ENCODE measurements at regions not wholly inside any gene's neighbourhood (a gene's known extent, or its start where the extent isn't known, plus 50 kb on each side); places are given as distances from the start of the nearest gene placed in this dataset.

GRCh38 chr4:187021436-187022205 lies 298.0 kb upstream of the FAT1 start:
- intact Hi-C loops (cut with DNase I, micrococcal nuclease) = no loop called here
- Histone ChIP-seq H3K27ac (ENCODE audit: low read depth in 1 of 2, low read length in 2 of 2) (no peak overlapping the region), H3K4me1 (ENCODE audit: insufficient read depth, low read length) (no peaks in the 10 kb centered on the region), H3K9me3 (ENCODE audit: control insufficient read depth in 1 of 2, insufficient read depth in 1 of 2, low read length in 2 of 2) (peaks cover 0 to 11% of the 10 kb centered on the region in 2 experiments), H3K27me3 (ENCODE audit: control insufficient read depth in 1 of 2, insufficient read depth in 2 of 2, low read length in 2 of 2) (no peaks in the 10 kb centered on the region), H3K36me3 (ENCODE audit: insufficient read depth, low read length) (no peaks in the 10 kb centered on the region), H3K4me3 (ENCODE audit: low read length) (no peak overlapping the region)
- H3K36me3 Mint-ChIP-seq (ENCODE audit: low read depth) = no peaks in the 10 kb centered on the region
- H3K27ac Mint-ChIP-seq = no peak overlapping the region
- no peak overlapping the region for H3K4me3 Mint-ChIP-seq
- ChIA-PET POLR2A (no interaction called here), CTCF (no interaction called here)
- no peaks in the 10 kb centered on the region for H3K27me3 Mint-ChIP-seq
- peaks cover 2% of the 10 kb centered on the region for H3K9me3 Mint-ChIP-seq
- no peak for DNase-seq
- TF ChIP-seq, protein P1, sequence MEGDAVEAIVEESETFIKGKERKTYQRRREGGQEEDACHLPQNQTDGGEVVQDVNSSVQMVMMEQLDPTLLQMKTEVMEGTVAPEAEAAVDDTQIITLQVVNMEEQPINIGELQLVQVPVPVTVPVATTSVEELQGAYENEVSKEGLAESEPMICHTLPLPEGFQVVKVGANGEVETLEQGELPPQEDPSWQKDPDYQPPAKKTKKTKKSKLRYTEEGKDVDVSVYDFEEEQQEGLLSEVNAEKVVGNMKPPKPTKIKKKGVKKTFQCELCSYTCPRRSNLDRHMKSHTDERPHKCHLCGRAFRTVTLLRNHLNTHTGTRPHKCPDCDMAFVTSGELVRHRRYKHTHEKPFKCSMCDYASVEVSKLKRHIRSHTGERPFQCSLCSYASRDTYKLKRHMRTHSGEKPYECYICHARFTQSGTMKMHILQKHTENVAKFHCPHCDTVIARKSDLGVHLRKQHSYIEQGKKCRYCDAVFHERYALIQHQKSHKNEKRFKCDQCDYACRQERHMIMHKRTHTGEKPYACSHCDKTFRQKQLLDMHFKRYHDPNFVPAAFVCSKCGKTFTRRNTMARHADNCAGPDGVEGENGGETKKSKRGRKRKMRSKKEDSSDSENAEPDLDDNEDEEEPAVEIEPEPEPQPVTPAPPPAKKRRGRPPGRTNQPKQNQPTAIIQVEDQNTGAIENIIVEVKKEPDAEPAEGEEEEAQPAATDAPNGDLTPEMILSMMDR (IDR thresholded peaks at IDR 0.05) = no peak
- no peak for ATAC-seq (ENCODE audit: poor library complexity)
- no peaks in the 10 kb centered on the region for H3K4me1 Mint-ChIP-seq (ENCODE audit: low read depth)

DNA sequence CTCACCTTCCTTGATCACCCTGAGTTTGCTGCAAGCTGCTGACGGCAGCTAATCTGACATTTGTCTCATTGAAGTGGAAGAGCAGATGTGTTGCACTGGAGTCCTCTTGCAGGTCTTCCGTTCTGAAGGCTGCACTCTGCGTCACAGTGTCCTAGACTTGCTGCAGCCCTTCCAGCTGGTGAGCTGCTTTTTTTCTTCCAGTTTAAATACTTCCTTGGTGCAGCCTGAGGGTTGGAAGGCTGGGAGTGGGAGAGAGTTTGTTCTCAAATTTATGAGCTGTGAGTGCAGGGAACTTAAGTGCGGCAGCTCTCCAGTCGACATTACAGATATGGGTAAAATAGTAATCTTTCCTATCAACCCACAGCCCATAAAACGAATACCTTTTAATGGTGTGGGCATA lies 303.6 kb upstream of the FAT1 start:
- CTCF ChIA-PET = no interaction called here
- Mint-ChIP-seq H3K9me3 (peaks cover 13% of the 10 kb centered on the region), H3K36me3 (ENCODE audit: low read depth) (no peaks in the 10 kb centered on the region), H3K27me3 (no peaks in the 10 kb centered on the region), H3K27ac (no peak overlapping the region), H3K4me1 (ENCODE audit: low read depth) (no peaks in the 10 kb centered on the region), H3K4me3 (no peak overlapping the region)
- DNase-seq (no peak), ATAC-seq (ENCODE audit: poor library complexity) (no peak)
- TF ChIP-seq, protein P1 (IDR thresholded peaks at IDR 0.05) = no peak
- H3K4me1 ChIP-seq (ENCODE audit: insufficient read depth, low read length) = no peaks in the 10 kb centered on the region
- H3K4me3 ChIP-seq (ENCODE audit: low read length) = no peak overlapping the region
- H3K27me3 ChIP-seq (ENCODE audit: control insufficient read depth in 1 of 2, insufficient read depth in 2 of 2, low read length in 2 of 2) = no peaks in the 10 kb centered on the region
- no peak overlapping the region for H3K27ac ChIP-seq (ENCODE audit: low read depth in 1 of 2, low read length in 2 of 2)
- H3K36me3 ChIP-seq (ENCODE audit: insufficient read depth, low read length) = no peaks in the 10 kb centered on the region
- POLR2A ChIA-PET = no interaction called here
- peaks cover 0 to 11% of the 10 kb centered on the region in 2 experiments for H3K9me3 ChIP-seq (ENCODE audit: control insufficient read depth in 1 of 2, insufficient read depth in 1 of 2, low read length in 2 of 2)
- intact Hi-C loops (cut with DNase I, micrococcal nuclease) = no loop called here

- Histone ChIP-seq H3K27me3 (ENCODE audit: control insufficient read depth in 1 of 2, insufficient read depth in 2 of 2, low read length in 2 of 2) (no peaks in the 10 kb centered on the region), H3K9me3 (ENCODE audit: control insufficient read depth in 1 of 2, insufficient read depth in 1 of 2, low read length in 2 of 2) (peaks cover 0 to 12% of the 10 kb centered on the region in 2 experiments), H3K4me1 (ENCODE audit: insufficient read depth, low read length) (no peaks in the 10 kb centered on the region), H3K4me3 (ENCODE audit: low read length) (no peak overlapping the region), H3K27ac (ENCODE audit: low read depth in 1 of 2, low read length in 2 of 2) (no peak overlapping the region), H3K36me3 (ENCODE audit: insufficient read depth, low read length) (no peaks in the 10 kb centered on the region)
- intact Hi-C loops (cut with DNase I, micrococcal nuclease) = no loop called here
- H3K4me3 Mint-ChIP-seq = no peak overlapping the region
- H3K27me3 Mint-ChIP-seq = no peaks in the 10 kb centered on the region
- no peak overlapping the region for H3K27ac Mint-ChIP-seq
- TF ChIP-seq, protein P1 (IDR thresholded peaks at IDR 0.05) = no peak
- peaks cover 13% of the 10 kb centered on the region for H3K9me3 Mint-ChIP-seq
- no peaks in the 10 kb centered on the region for H3K4me1 Mint-ChIP-seq (ENCODE audit: low read depth)
- DNase-seq (no peak), ATAC-seq (ENCODE audit: poor library complexity) (no peak)
- POLR2A ChIA-PET = no interaction called here
- H3K36me3 Mint-ChIP-seq (ENCODE audit: low read depth) = no peaks in the 10 kb centered on the region
- CTCF ChIA-PET = no interaction called here
These were observed 318.6 kb upstream of the FAT1 start for GRCh38 chr4:187042251-187042650.
